IMR-90 (cell line): ENCODE measurements at regions not wholly inside any gene's neighbourhood (a gene's known extent, or its start where the extent isn't known, plus 50 kb on each side); places are given as distances from the start of the nearest gene placed in this dataset.

Experiments
- ATAC-seq: fragments of 200-7000 bp; cut with Tn5 transposase; 2 replicates; pipeline ENCODE4 v1.9.1; 2020; ENCODE audit warnings: low read depth, mild to moderate bottlenecking, moderate library complexity
- BruUV-seq: library from RNA; stranded (reverse); fragments of 400-500 nt; replicated peaks from 2 replicates; lab custom pipeline; 2021; lab: Mats Ljungman, UMichigan
- CTCF ChIA-PET: fragments of 300-600 bp; formaldehyde crosslinking; extraction: SDS; loops from one replicate; lab custom pipeline; 2021; ENCODE audit warnings: antibody characterized with exemption; lab: Yijun Ruan, JAX
- POLR2A ChIA-PET: fragments of 300-600 bp; sonication (Branson Sonifier 250); formaldehyde crosslinking; loops from one replicate; lab custom pipeline; 2022; ENCODE audit warnings: antibody characterized with exemption; ENCODE audit not compliant: unreplicated experiment; lab: Charles Lee
- DNase-seq: peaks from one replicate; pipeline ENCODE4 v3.0.0; 2013
- H2AFZ ChIP-seq: replicated peaks from 2 replicates; pipeline ENCODE3; 2013; ENCODE audit warnings: low read length, mild to moderate bottlenecking; ENCODE audit not compliant: poor library complexity
- H2AK5ac ChIP-seq: 2 replicates; pipeline ENCODE4 v1.6.1; 2013; ENCODE audit warnings: low read depth, low read length, inconsistent platforms
- H2AK9ac ChIP-seq: replicated peaks from 2 replicates; pipeline ENCODE3; 2013; ENCODE audit warnings: mild to moderate bottlenecking, low read depth, low read length, moderate library complexity; ENCODE audit not compliant: poor library complexity
- H2BK120ac ChIP-seq: 2 replicates; pipeline ENCODE4 v1.6.1; 2013; ENCODE audit warnings: low read depth, low read length, inconsistent platforms
- H2BK15ac ChIP-seq: 3 replicates; pipeline ENCODE4 v1.6.1; 2013; ENCODE audit warnings: low read depth, low read length, inconsistent platforms
- H2BK20ac ChIP-seq: 2 replicates; pipeline ENCODE4 v1.6.1; 2013; ENCODE audit warnings: low read depth, mild to moderate bottlenecking, inconsistent platforms, low read length, moderate library complexity
- H2BK5ac ChIP-seq: 2 replicates; pipeline ENCODE4 v1.6.1; 2013; ENCODE audit warnings: mild to moderate bottlenecking, low read depth, low read length, inconsistent platforms; ENCODE audit not compliant: poor library complexity, severe bottlenecking
- H3K14ac ChIP-seq: replicated peaks from 2 replicates; pipeline ENCODE4 v1.6.1; 2013; ENCODE audit warnings: low read depth, low read length, inconsistent platforms
- H3K18ac ChIP-seq: 2 replicates; pipeline ENCODE4 v1.6.1; 2013; ENCODE audit warnings: low read depth, low read length, control low read depth
- H3K23ac ChIP-seq: 2 replicates; pipeline ENCODE4 v1.6.1; 2013; ENCODE audit warnings: low read depth, low read length, inconsistent platforms
- H3K27ac ChIP-seq: 2 replicates; pipeline ENCODE4 v1.5.1; 2013; ENCODE audit warnings: mild to moderate bottlenecking, control low read depth, low read length; ENCODE audit not compliant: insufficient read depth
- H3K27me3 ChIP-seq: 2 replicates; pipeline ENCODE4 v1.6.1; 2013; ENCODE audit warnings: low read length; ENCODE audit not compliant: control insufficient read depth, insufficient read depth
- H3K36me3 ChIP-seq: 2 replicates; pipeline ENCODE4 v1.6.1; 2013; ENCODE audit warnings: low read length, mixed read lengths; ENCODE audit not compliant: control insufficient read depth, insufficient read depth
- H3K4ac ChIP-seq: 2 replicates; pipeline ENCODE4 v1.6.1; 2013; ENCODE audit warnings: low read depth, low read length, inconsistent platforms
- H3K4me1 ChIP-seq: 2 replicates; pipeline ENCODE4 v1.6.1; 2013; ENCODE audit warnings: low read length, mixed read lengths; ENCODE audit not compliant: control insufficient read depth, insufficient read depth
- H3K4me2 ChIP-seq: 2 replicates; pipeline ENCODE4 v1.6.1; 2013; ENCODE audit warnings: low read depth, mild to moderate bottlenecking, control low read depth, low read length, moderate library complexity
- H3K4me3 ChIP-seq: 2 replicates; pipeline ENCODE4 v1.5.1; 2013; ENCODE audit warnings: low read depth, mild to moderate bottlenecking, control low read depth, low read length, moderate library complexity; ENCODE audit not compliant: insufficient read depth
- H3K56ac ChIP-seq: 2 replicates; pipeline ENCODE4 v1.6.1; 2013; ENCODE audit warnings: low read length, inconsistent platforms; ENCODE audit not compliant: insufficient read depth; ENCODE audit errors: extremely low read depth
- H3K79me1 ChIP-seq, 2 experiments: 2 replicates each; pipeline ENCODE4 v1.6.1; 2013; ENCODE audit warnings: low read length in 2 of 2, inconsistent platforms in 1 of 2, low read depth in 1 of 2
- H3K9ac ChIP-seq: 2 replicates; pipeline ENCODE4 v1.6.1; 2013; ENCODE audit warnings: low read depth, low read length, control low read depth
- H3K9me1 ChIP-seq: 2 replicates; pipeline ENCODE4 v1.6.1; 2013; ENCODE audit warnings: low read length, inconsistent platforms; ENCODE audit not compliant: insufficient read depth
- H3K9me3 ChIP-seq: 2 replicates; pipeline ENCODE4 v1.6.1; 2013; ENCODE audit warnings: low read length; ENCODE audit not compliant: control insufficient read depth, insufficient read depth
- H4K20me1 ChIP-seq: 2 replicates; pipeline ENCODE4 v1.6.1; 2013; ENCODE audit warnings: low read length, inconsistent platforms; ENCODE audit not compliant: insufficient read depth
- H4K5ac ChIP-seq: 2 replicates; pipeline ENCODE4 v1.6.1; 2013; ENCODE audit warnings: mild to moderate bottlenecking, low read depth, low read length, control low read depth
- H4K8ac ChIP-seq, 2 experiments: 2 replicates each; pipeline ENCODE4 v1.6.1; 2013; ENCODE audit warnings: low read depth in 2 of 2, low read length in 2 of 2, control low read depth in 1 of 2, inconsistent platforms in 1 of 2
- H4K91ac ChIP-seq: 2 replicates; pipeline ENCODE4 v1.6.1; 2013; ENCODE audit warnings: low read depth, low read length, inconsistent platforms; ENCODE audit not compliant: insufficient read depth
- BHLHE40 ChIP-seq: fragments of 150-350 bp; IDR thresholded peaks from 2 replicates; pipeline ENCODE4 v1.6.1; 2016; ENCODE audit warnings: mild to moderate bottlenecking, low read depth, low read length
- CEBPB ChIP-seq: IDR thresholded peaks from 2 replicates; pipeline ENCODE4 v1.6.1; 2012; ENCODE audit warnings: low read depth, low read length, improper control_type of control experiment
- CHD1 ChIP-seq: IDR thresholded peaks from 2 replicates; pipeline ENCODE4 v1.6.1; 2012; ENCODE audit warnings: low read depth, low read length, improper control_type of control experiment
- FOS ChIP-seq: fragments of 150-350 bp; IDR thresholded peaks from 2 replicates; pipeline ENCODE4 v1.6.1; 2016; ENCODE audit warnings: low read depth, low read length
- MAFK ChIP-seq: IDR thresholded peaks from 2 replicates; pipeline ENCODE4 v1.6.1; 2012; ENCODE audit warnings: low read depth, low read length, improper control_type of control experiment
- MAZ ChIP-seq: IDR thresholded peaks from 2 replicates; pipeline ENCODE4 v1.6.1; 2012; ENCODE audit warnings: low read depth, mild to moderate bottlenecking, low read length, improper control_type of control experiment, moderate library complexity, borderline replicate concordance
- MXI1 ChIP-seq: IDR thresholded peaks from 2 replicates; pipeline ENCODE4 v1.6.1; 2012; ENCODE audit warnings: low read depth, mild to moderate bottlenecking, low read length, moderate library complexity, borderline replicate concordance
- NFE2L2 ChIP-seq: fragments of 150-350 bp; IDR thresholded peaks from 2 replicates; pipeline ENCODE4 v1.6.1; 2016; ENCODE audit warnings: low read depth, mild to moderate bottlenecking, low read length
- POLR2A ChIP-seq: IDR thresholded peaks from 2 replicates; pipeline ENCODE4 v1.6.1; 2012; ENCODE audit warnings: mild to moderate bottlenecking, low read depth, low read length
- RAD21 ChIP-seq: IDR thresholded peaks from 2 replicates; pipeline ENCODE4 v1.6.1; 2012; ENCODE audit warnings: low read length, improper control_type of control experiment
- RCOR1 ChIP-seq: IDR thresholded peaks from 2 replicates; pipeline ENCODE4 v1.6.1; 2012; ENCODE audit warnings: mild to moderate bottlenecking, low read length, improper control_type of control experiment; ENCODE audit not compliant: insufficient replicate concordance
- RFX5 ChIP-seq: IDR thresholded peaks from 2 replicates; pipeline ENCODE4 v1.8.0; 2012; ENCODE audit warnings: low read depth, mild to moderate bottlenecking, low read length, moderate library complexity
- SMC3 ChIP-seq: fragments of 150-350 bp; IDR thresholded peaks from 2 replicates; pipeline ENCODE4 v1.6.1; 2016; ENCODE audit warnings: low read depth, mild to moderate bottlenecking, antibody characterized with exemption, low read length, moderate library complexity
- WGBS, 2 experiments: methylation state at CpG; one replicate each; pipeline versions ENCODE4 v1.1.5 to v1.1.7; 2013; ENCODE audit warnings: missing lambda C conversion rate in 2 of 2; ENCODE audit not compliant: insufficient read length in 1 of 2; ENCODE audit errors: extremely low coverage in 2 of 2; 5-methylcytosine and 5-hydroxymethylcytosine counted together
- dilution Hi-C: fragments of 300-500 bp; cut with HindIII; formaldehyde crosslinking; loops from one replicate; pipeline ENCODE4 v1.14.3; 2018; ENCODE audit warnings: low sequenced_read_pairs; ENCODE audit not compliant: unreplicated experiment
- in situ Hi-C: fragments of 300-500 bp; cut with MboI; formaldehyde crosslinking; loops from 3 replicates; pipeline ENCODE4 v1.14.3; 2019; ENCODE audit warnings: low sequenced_read_pairs, inconsistent platforms, mixed read lengths
- intact Hi-C: fragments of 100-400 bp; cut with micrococcal nuclease; formaldehyde crosslinking; loops from 2 replicates; pipeline ENCODE4 v1.10.0; 2022
- TF ChIP-seq, protein P1 (sequence below): fragments of 150-350 bp; IDR thresholded peaks from 2 replicates; pipeline ENCODE4 v1.6.1; 2017; ENCODE audit warnings: mild to moderate bottlenecking, antibody characterized with exemption, low read length, low read depth
- TF ChIP-seq, protein P2 (sequence below): conservative IDR thresholded peaks from 2 replicates; pipeline ENCODE4 v1.5.1; 2012; ENCODE audit warnings: mild to moderate bottlenecking, low read depth, low read length, improper control_type of control experiment
- TF ChIP-seq, protein P3 (sequence below): fragments of 150-350 bp; IDR thresholded peaks from 2 replicates; pipeline ENCODE4 v1.6.1; 2016; ENCODE audit warnings: low read depth, mild to moderate bottlenecking, low read length, moderate library complexity, borderline replicate concordance

DNA sequence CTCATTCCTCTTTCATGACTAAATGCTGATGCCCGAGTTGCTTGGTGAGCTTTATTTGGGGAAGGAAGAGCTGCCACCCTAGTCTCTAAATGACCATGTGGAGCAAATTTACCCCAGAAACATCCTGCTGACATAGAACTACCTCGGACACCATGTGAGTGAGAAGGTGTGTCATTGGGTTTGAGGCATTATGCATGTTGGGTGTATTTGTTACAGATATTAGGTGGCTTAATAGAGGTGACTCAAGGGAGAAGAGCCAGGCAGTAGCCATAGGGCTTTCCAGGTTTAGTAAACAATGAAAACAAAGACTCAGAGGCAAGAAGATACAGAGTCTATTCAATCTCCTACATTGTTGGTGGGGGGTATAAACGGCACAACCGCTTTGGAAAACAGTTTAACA lies 581.5 kb downstream of the CCDC171 start (continued):
- TF ChIP-seq SMC3 = no peak

DNA sequence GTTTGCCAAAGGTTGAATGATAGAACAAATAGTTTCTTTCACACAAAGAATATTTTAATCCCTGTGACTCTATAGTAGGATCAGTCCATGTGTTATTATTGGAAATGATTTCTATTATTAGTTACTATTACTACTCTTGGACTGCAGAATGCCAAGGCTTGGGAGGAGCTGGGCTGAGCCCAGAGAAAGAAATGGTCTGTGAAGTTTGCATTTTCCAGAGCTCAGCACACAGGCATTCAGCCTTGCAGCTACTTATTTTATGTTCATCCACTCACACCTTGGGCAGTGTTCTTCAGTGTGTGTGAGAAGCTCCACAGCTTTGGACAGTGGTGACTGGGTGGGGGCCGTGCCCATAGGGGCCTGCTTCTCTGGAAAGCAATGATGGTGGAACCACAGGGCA lies 583.1 kb downstream of the CCDC171 start:
- no peak overlapping the region for H3K18ac ChIP-seq
- peaks cover 17% of the 10 kb centered on the region for H3K4me1 ChIP-seq
- DNase-seq (no peak), ATAC-seq (no peak)
- TF ChIP-seq MAFK (no peak), RCOR1 (no peak), RAD21 (no peak), POLR2A (no peak), CHD1 (no peak), BHLHE40 (no peak), MXI1 (no peak), MAZ (no peak), FOS (no peak), NFE2L2 (no peak), SMC3 (no peak), CEBPB (no peak), RFX5 (no peak)
- TF ChIP-seq, protein P1, sequence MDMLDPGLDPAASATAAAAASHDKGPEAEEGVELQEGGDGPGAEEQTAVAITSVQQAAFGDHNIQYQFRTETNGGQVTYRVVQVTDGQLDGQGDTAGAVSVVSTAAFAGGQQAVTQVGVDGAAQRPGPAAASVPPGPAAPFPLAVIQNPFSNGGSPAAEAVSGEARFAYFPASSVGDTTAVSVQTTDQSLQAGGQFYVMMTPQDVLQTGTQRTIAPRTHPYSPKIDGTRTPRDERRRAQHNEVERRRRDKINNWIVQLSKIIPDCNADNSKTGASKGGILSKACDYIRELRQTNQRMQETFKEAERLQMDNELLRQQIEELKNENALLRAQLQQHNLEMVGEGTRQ = no peak
- TF ChIP-seq, protein P2, sequence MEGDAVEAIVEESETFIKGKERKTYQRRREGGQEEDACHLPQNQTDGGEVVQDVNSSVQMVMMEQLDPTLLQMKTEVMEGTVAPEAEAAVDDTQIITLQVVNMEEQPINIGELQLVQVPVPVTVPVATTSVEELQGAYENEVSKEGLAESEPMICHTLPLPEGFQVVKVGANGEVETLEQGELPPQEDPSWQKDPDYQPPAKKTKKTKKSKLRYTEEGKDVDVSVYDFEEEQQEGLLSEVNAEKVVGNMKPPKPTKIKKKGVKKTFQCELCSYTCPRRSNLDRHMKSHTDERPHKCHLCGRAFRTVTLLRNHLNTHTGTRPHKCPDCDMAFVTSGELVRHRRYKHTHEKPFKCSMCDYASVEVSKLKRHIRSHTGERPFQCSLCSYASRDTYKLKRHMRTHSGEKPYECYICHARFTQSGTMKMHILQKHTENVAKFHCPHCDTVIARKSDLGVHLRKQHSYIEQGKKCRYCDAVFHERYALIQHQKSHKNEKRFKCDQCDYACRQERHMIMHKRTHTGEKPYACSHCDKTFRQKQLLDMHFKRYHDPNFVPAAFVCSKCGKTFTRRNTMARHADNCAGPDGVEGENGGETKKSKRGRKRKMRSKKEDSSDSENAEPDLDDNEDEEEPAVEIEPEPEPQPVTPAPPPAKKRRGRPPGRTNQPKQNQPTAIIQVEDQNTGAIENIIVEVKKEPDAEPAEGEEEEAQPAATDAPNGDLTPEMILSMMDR = no peak
- TF ChIP-seq, protein P3, sequence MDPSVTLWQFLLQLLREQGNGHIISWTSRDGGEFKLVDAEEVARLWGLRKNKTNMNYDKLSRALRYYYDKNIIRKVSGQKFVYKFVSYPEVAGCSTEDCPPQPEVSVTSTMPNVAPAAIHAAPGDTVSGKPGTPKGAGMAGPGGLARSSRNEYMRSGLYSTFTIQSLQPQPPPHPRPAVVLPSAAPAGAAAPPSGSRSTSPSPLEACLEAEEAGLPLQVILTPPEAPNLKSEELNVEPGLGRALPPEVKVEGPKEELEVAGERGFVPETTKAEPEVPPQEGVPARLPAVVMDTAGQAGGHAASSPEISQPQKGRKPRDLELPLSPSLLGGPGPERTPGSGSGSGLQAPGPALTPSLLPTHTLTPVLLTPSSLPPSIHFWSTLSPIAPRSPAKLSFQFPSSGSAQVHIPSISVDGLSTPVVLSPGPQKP = no peak
- no peak overlapping the region for H2BK120ac ChIP-seq
- no CpG with 5 or more reads among the region's 1 CpG for WGBS, 2 experiments
- no peak overlapping the region for H3K4me3 ChIP-seq
- no peak overlapping the region for H3K23ac ChIP-seq
- ChIA-PET CTCF (no interaction called here), POLR2A (no interaction called here)
- H2AFZ ChIP-seq = no peak overlapping the region
- no peak overlapping the region for H3K56ac ChIP-seq
- peak overlapping the region; percentile 68 for H2AK9ac ChIP-seq
- no peak overlapping the region for H2BK5ac ChIP-seq
- no peak overlapping the region for H3K4me2 ChIP-seq
- H3K9ac ChIP-seq = no peak overlapping the region
- no peak overlapping the region for H3K14ac ChIP-seq
- no peak overlapping the region for H4K8ac ChIP-seq
- no peaks in the 10 kb centered on the region for H3K9me3 ChIP-seq
- in situ Hi-C loops = no loop called here
- no peak overlapping the region for H2BK20ac ChIP-seq
- dilution Hi-C loops = no loop called here
- H3K27ac ChIP-seq = no peak overlapping the region
- intact Hi-C loops = no loop called here
- no peak overlapping the region for H2BK15ac ChIP-seq
- peak overlapping the region; percentile 31; the same call in 1 of the 2 replicates for H2AK5ac ChIP-seq
- no peaks in the 10 kb centered on the region for H3K27me3 ChIP-seq
- H3K4ac ChIP-seq = no peak overlapping the region
- BruUV-seq = no TSS peak
- H3K36me3 ChIP-seq = no peaks in the 10 kb centered on the region
- H4K5ac ChIP-seq = no peak overlapping the region
- no peak overlapping the region; the same call in 1 of the 2 replicates for H4K91ac ChIP-seq
- peaks cover 10% of the 10 kb centered on the region for H3K9me1 ChIP-seq
- no peaks in the 10 kb centered on the region for H3K79me1 ChIP-seq
- no peaks in the 10 kb centered on the region for H4K20me1 ChIP-seq
